ENCODE measurements at regions not wholly inside any gene's neighbourhood (a gene's known extent, or its start where the extent isn't known, plus 50 kb on each side); places are given as distances from the start of the nearest gene placed in this dataset.

GRCh38 chr10:65350611-65351010 lies 1575.2 kb upstream of the LRRTM3 start:
- ATAC-seq (no peak), DNase-seq (peak in 1 of 3 donors; percentile 7)
- Histone ChIP-seq H3K9me3 (no peaks in the 10 kb centered on the region), H3K4me3 (no peak overlapping the region), H3K36me3 (ENCODE audit: low read depth) (no peaks in the 10 kb centered on the region), H3K4me1 (ENCODE audit: low read depth) (no peaks in the 10 kb centered on the region)
- intact Hi-C loops (cut with DNase I, micrococcal nuclease) = no loop called here
- TF ChIP-seq CTCF (IDR thresholded peaks at IDR 0.05) = no peak

GRCh38 chr10:65355141-65355680 lies 1570.6 kb upstream of the LRRTM3 start:
- intact Hi-C loops (cut with DNase I, micrococcal nuclease) = no loop called here
- ATAC-seq = no peak
- H3K4me3 ChIP-seq = no peak overlapping the region
- no peaks in the 10 kb centered on the region for H3K9me3 ChIP-seq
- no peak for DNase-seq
- TF ChIP-seq CTCF (IDR thresholded peaks at IDR 0.05) = no peak
- H3K4me1 ChIP-seq (ENCODE audit: low read depth) = no peaks in the 10 kb centered on the region
- no peaks in the 10 kb centered on the region for H3K36me3 ChIP-seq (ENCODE audit: low read depth)

GRCh38 chr10:65358565-65358964 lies 1567.3 kb upstream of the LRRTM3 start:
- H3K4me3 ChIP-seq = no peak overlapping the region
- peak; percentile 12 for TF ChIP-seq CTCF (IDR thresholded peaks at IDR 0.05)
- DNase-seq (peak in 1 of 3 donors; percentile 23), ATAC-seq (no peak)
- H3K9me3 ChIP-seq = no peaks in the 10 kb centered on the region
- intact Hi-C loops (cut with DNase I, micrococcal nuclease) = no loop called here
- H3K36me3 ChIP-seq (ENCODE audit: low read depth) = no peaks in the 10 kb centered on the region
- no peaks in the 10 kb centered on the region for H3K4me1 ChIP-seq (ENCODE audit: low read depth)

GRCh38 chr10:65360497-65360896 lies 1565.3 kb upstream of the LRRTM3 start:
- no peak for TF ChIP-seq CTCF (IDR thresholded peaks at IDR 0.05)
- no peaks in the 10 kb centered on the region for H3K36me3 ChIP-seq (ENCODE audit: low read depth)
- no peak overlapping the region for H3K4me3 ChIP-seq
- H3K9me3 ChIP-seq = no peaks in the 10 kb centered on the region
- H3K4me1 ChIP-seq (ENCODE audit: low read depth) = no peaks in the 10 kb centered on the region
- no peak for DNase-seq
- no peak for ATAC-seq
- intact Hi-C loops (cut with DNase I, micrococcal nuclease) = no loop called here

- Histone ChIP-seq H3K9me3 (no peaks in the 10 kb centered on the region), H3K4me1 (ENCODE audit: low read depth) (no peaks in the 10 kb centered on the region), H3K36me3 (ENCODE audit: low read depth) (no peaks in the 10 kb centered on the region), H3K4me3 (no peak overlapping the region)
- no peak for DNase-seq
- intact Hi-C loops (cut with DNase I, micrococcal nuclease) = no loop called here
- TF ChIP-seq CTCF (IDR thresholded peaks at IDR 0.05) = no peak
- ATAC-seq = no peak
These were observed 1560.0 kb upstream of the LRRTM3 start for GRCh38 chr10:65365878-65366277.

GRCh38 chr10:65367706-65368105 lies 1558.1 kb upstream of the LRRTM3 start:
- H3K4me3 ChIP-seq = no peak overlapping the region
- DNase-seq = no peak
- no peak for ATAC-seq
- intact Hi-C loops (cut with DNase I, micrococcal nuclease) = no loop called here
- H3K9me3 ChIP-seq = no peaks in the 10 kb centered on the region
- no peaks in the 10 kb centered on the region for H3K4me1 ChIP-seq (ENCODE audit: low read depth)
- no peaks in the 10 kb centered on the region for H3K36me3 ChIP-seq (ENCODE audit: low read depth)
- no peak for TF ChIP-seq CTCF (IDR thresholded peaks at IDR 0.05)
